ENCODE measurements at regions not wholly inside any gene's neighbourhood (a gene's known extent, or its start where the extent isn't known, plus 50 kb on each side); places are given as distances from the start of the nearest gene placed in this dataset.

DNA sequence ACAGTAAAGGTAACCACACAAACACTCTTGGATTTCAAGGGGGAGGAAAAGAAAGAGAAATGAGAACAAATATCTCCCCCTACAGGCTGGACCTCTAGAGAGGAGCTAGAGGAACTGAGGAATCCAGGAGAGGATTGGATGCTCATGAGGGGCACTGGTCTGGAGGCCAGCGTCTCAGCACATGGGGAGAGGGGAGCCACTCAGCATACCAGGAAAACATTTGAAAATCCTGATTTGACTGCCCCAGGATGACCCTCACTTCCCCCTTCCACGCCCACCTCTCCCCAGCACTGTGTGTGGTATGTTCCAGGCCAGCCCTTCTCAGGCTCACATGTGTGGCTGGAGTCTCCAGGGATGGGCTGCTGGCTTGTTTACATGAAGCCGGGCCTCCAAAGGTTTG is 396.8 kb upstream of the ID2 start:
- no peaks in the 10 kb centered on the region for H3K9me3 Mint-ChIP-seq
- no peak overlapping the region for H3K4me3 Mint-ChIP-seq
- H3K27me3 Mint-ChIP-seq = peaks cover 0 to 12% (median 2%) of the 10 kb centered on the region in 5 donors
- peaks cover 0 to 13% (median 2%) of the 10 kb centered on the region in 4 donors for H3K4me1 Mint-ChIP-seq
- POLR2A ChIA-PET = interaction anchor here (0.8 kb wide), 1 partner anchor 8 kb away, joined by 3 read pairs; no protein-coding TSS in a partner anchor
- ATAC-seq (no peak), DNase-seq (no peak)
- no peak overlapping the region for H3K27ac Mint-ChIP-seq
- H3K36me3 Mint-ChIP-seq = peaks cover 0 to 5% (median 0%) of the 10 kb centered on the region in 3 donors

DNA sequence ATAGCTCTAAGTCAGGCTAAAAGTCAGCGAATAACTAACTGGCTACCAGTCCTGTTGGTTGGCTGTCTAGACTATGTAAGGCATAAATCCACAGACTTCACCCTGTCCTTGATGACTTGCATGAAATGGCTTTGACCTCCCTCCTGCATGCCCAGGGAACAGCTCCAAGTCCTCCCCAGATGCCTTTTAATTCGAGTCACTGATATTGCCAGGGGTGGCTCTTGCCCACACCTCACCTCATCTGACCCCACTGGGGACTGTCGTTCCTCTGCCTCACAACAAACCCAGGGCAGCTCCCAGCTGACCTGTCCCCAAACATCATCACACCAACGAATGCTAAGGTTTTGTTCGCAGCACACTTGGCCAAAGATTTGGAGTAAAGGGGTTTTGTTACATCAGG is 396.0 kb upstream of the ID2 start:
- H3K4me3 Mint-ChIP-seq = no peak overlapping the region
- POLR2A ChIA-PET = no interaction called here
- H3K4me1 Mint-ChIP-seq = peaks cover 0 to 13% (median 2%) of the 10 kb centered on the region in 4 donors
- ATAC-seq (no peak), DNase-seq (no peak)
- H3K36me3 Mint-ChIP-seq = peaks cover 0 to 5% (median 0%) of the 10 kb centered on the region in 3 donors
- peaks cover 0 to 12% (median 2%) of the 10 kb centered on the region in 5 donors for H3K27me3 Mint-ChIP-seq
- no peaks in the 10 kb centered on the region for H3K9me3 Mint-ChIP-seq
- no peak overlapping the region for H3K27ac Mint-ChIP-seq

DNA sequence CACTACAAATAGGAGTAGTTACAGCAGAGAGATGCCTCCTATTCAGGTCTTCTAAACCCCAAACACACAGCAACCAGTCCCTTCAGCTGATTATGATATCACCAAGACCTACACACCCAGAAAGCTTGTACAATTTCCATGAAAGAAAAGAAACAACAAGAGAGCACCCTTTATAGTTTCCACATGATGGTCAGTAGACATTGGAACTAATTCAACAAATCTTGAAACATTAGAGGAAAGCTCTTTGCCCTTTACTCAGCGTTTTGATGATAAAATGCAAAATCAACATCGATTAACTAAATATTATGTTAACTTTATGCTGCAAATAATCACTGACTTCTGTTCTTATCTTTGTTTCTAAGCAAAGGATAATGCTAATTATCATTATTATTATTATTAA is 393.6 kb upstream of the ID2 start:
- Mint-ChIP-seq H3K4me1 (peaks cover 0 to 10% (median 1%) of the 10 kb centered on the region in 4 donors), H3K27ac (no peak overlapping the region), H3K4me3 (no peak overlapping the region), H3K36me3 (peaks cover 0 to 5% (median 0%) of the 10 kb centered on the region in 3 donors), H3K9me3 (no peaks in the 10 kb centered on the region), H3K27me3 (peaks cover 0 to 12% (median 2%) of the 10 kb centered on the region in 5 donors)
- DNase-seq (no peak), ATAC-seq (no peak)
- POLR2A ChIA-PET = no interaction called here

DNA sequence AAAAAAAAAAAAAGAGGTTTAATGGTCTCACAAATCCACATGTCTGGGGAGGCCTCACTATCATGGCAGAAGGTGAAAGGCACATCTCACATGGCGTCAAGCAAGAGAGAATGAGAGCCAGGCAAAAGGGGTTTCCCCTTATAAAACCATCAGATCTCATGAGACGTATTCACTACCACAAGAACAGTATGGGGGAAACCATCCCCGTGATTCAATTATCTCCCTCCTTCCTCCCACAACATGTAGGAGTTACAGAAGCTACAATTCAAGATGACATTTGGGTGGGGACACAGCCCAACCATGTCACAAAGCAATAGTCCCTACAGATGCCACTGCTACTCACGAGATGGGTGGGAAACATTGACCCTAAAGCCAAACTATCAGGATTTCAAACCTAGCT is 392.7 kb upstream of the ID2 start:
- DNase-seq (no peak), ATAC-seq (no peak)
- no peaks in the 10 kb centered on the region for H3K9me3 Mint-ChIP-seq
- POLR2A ChIA-PET = no interaction called here
- peaks cover 0 to 5% (median 0%) of the 10 kb centered on the region in 3 donors for H3K36me3 Mint-ChIP-seq
- peaks cover 0 to 3% (median under 1%) of the 10 kb centered on the region in 4 donors for H3K4me1 Mint-ChIP-seq
- peak overlapping the region in 1 of 10 donors; percentile 27 for H3K27ac Mint-ChIP-seq
- no peak overlapping the region for H3K4me3 Mint-ChIP-seq
- peaks cover 0 to 12% (median 2%) of the 10 kb centered on the region in 5 donors for H3K27me3 Mint-ChIP-seq

DNA sequence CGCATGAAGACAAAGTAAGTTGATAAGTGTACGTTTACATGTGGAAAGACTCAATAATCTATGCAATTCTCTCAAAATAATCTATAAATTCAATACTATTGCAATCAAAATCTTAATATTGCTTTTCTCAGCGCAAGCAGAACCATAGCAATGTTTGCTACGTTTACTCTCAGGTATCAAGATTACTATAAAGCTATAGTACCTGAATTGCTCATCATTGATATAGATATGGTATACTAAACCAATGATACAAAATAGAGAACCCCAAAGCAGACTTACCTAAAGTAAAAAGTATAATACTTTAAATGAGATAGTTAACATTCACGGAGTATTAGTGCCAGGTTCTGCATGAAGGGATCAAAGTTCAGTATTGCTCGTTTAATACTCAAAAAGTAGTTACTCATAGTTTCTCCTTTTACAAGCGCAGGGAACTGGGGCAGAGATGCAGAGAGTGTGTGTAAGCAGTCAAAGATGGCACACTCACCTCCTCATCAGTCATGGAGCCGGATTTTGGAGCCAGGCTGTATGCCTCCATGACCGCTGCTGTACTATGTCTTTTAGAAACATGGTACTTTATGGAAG is 391.0 kb upstream of the ID2 start:
- Mint-ChIP-seq H3K27me3 (peaks cover 0 to 15% (median 5%) of the 10 kb centered on the region in 5 donors), H3K4me3 (no peak overlapping the region), H3K27ac (no peak overlapping the region), H3K36me3 (peaks cover 0 to 5% (median 0%) of the 10 kb centered on the region in 3 donors), H3K4me1 (no peaks in the 10 kb centered on the region), H3K9me3 (no peaks in the 10 kb centered on the region)
- DNase-seq (no peak), ATAC-seq (no peak)
- POLR2A ChIA-PET = no interaction called here

DNA sequence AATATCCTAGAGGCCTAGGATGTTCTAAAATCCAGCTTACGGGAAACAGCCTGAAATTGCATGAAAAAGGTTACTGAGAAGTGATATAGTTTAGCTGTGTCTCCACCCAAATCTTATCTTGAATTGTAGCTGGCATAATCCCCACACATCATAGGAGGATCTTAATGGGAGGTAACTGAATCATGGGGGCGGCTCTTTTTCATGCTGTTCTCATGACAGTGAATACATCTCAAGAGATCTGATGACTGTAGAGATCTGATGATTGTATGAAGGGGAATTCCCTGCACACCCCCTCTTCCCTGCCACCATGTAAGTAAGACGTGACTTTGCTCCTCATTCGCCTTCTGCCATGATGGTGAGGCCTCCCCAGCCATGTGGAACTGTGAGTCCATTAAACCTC is 385.6 kb upstream of the ID2 start:
- Mint-ChIP-seq H3K9me3 (no peaks in the 10 kb centered on the region), H3K4me1 (peaks cover 6 to 35% (median 14%) of the 10 kb centered on the region in 4 donors), H3K27me3 (peaks cover 0 to 5% (median 0%) of the 10 kb centered on the region in 5 donors), H3K4me3 (no peak overlapping the region), H3K27ac (no peak overlapping the region), H3K36me3 (no peaks in the 10 kb centered on the region)
- ATAC-seq (peak in 1 of 2 donors; percentile 44), DNase-seq (no peak)
- POLR2A ChIA-PET = no interaction called here

DNA sequence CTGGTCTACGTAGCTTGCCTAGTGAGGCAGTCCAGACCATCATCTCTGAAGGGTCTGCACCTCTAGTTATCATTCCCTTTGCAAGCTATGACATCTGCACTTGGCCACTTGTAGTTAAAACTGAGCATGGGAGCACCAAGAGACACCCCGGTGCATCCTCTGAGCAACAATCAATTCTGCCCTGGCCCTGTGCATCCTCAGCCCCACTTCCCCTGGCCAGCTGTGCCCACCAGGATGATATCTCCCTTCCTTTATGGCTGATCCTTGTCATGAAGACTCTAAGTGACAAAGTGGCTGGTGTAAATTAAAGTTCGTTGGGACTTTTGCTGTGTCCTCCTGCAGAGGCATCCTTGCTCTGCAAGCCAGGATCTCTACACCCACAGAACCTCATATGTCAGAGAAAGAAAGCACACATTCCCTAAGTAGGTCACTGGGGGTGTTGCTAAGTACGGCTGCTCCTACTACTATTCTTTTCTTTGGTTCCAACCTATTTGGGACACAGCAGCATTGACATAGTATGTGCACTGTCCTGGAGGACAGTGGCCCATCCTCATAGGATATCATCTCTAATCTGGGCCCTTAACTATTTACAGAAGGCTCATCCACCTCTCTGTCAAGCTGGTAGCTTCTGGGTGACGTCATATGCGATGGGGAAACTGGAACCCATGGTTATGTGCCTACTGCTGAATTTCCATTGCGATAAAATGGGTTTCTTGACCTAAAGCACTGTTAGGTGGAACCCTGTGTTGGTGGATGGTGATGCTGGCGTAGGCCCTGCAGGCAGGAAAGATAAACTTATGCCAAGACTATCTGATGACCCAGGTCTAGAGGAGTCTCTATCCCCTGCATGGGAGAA is 384.3 kb upstream of the ID2 start:
- DNase-seq (no peak), ATAC-seq (no peak)
- POLR2A ChIA-PET = no interaction called here
- Mint-ChIP-seq H3K9me3 (no peaks in the 10 kb centered on the region), H3K4me1 (peaks cover 13 to 48% (median 27%) of the 10 kb centered on the region in 4 donors), H3K36me3 (no peaks in the 10 kb centered on the region), H3K27ac (peak overlapping the region in 1 of 10 donors; percentile 25), H3K27me3 (peaks cover 0 to 4% (median 0%) of the 10 kb centered on the region in 5 donors), H3K4me3 (no peak overlapping the region)

DNA sequence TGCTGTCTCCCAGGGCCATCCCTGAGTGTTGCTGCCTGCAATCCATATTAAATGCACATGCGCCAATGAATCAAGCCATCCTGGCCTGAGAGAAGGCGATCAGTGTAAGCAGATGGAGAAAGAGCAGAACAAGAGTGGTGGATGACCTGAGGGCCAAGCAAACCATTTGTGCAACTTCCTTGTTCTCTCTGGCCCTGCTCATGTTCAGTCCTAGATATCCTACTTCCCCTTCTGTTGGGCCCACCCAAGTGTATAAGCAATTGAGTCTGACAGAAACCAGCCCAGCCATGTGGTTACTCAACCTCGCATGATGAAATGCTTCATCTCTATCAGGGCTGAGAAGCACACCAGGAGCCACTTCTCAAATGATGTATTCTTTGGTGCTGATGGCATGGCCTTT is 383.1 kb upstream of the ID2 start:
- peaks cover 0 to 4% (median 0%) of the 10 kb centered on the region in 9 donors for H3K9me3 Mint-ChIP-seq
- H3K4me3 Mint-ChIP-seq = no peak overlapping the region
- POLR2A ChIA-PET = no interaction called here
- no peaks in the 10 kb centered on the region for H3K36me3 Mint-ChIP-seq
- peaks cover 0 to 4% (median 0%) of the 10 kb centered on the region in 5 donors for H3K27me3 Mint-ChIP-seq
- peaks cover 23 to 60% (median 38%) of the 10 kb centered on the region in 4 donors for H3K4me1 Mint-ChIP-seq
- H3K27ac Mint-ChIP-seq = peak overlapping the region in 1 of 10 donors; percentile 5
- no peak for ATAC-seq
- no peak for DNase-seq

DNA sequence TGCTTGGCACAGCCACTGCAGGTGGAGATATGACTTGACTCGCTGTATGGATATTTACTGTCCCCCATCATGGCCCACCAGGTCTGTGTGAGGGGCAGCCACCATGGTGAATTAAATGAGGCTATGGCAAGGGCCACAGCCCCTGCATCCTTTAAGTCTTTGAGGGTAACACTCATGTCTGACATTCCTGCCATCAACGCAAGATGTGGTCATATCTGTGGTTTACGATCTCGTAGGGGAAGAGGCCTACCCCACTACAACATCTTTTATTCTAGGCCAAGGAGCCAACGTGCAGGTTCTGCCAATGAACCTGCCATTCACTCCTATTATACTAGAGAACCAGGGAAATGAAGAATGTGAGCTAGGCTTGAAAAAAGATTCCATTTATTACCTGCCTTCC is 381.6 kb upstream of the ID2 start:
- POLR2A ChIA-PET = no interaction called here
- no peaks in the 10 kb centered on the region for H3K36me3 Mint-ChIP-seq
- no peak overlapping the region for H3K27ac Mint-ChIP-seq
- peaks cover 28 to 74% (median 52%) of the 10 kb centered on the region in 4 donors for H3K4me1 Mint-ChIP-seq
- ATAC-seq = no peak
- no peaks in the 10 kb centered on the region for H3K27me3 Mint-ChIP-seq
- no peak overlapping the region for H3K4me3 Mint-ChIP-seq
- H3K9me3 Mint-ChIP-seq = peaks cover 0 to 4% (median 0%) of the 10 kb centered on the region in 9 donors
- no peak for DNase-seq

DNA sequence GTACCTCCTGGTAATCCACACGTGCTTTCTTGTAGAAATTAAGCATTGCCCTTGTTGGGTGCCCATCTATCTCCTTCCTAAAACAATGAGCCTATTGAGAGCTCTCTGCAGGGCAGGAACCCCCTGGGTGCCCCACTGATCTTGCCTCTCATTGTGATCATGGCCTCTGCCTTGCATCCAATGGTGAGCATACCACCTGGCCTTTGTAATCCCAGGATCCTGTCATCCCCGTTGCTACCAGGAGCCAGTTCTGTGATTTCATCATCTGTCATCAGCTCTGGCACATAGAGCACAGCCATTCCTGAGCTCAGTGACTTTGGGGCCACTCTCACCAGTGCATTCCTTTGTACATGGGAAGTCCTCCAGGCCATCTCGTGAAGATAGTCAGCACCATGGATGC is 381.0 kb upstream of the ID2 start:
- Mint-ChIP-seq H3K4me1 (peaks cover 30 to 81% (median 55%) of the 10 kb centered on the region in 4 donors), H3K27ac (peak overlapping the region in 3 of 10 donors; percentile 48 to 83 (median 60)), H3K36me3 (no peaks in the 10 kb centered on the region), H3K27me3 (no peaks in the 10 kb centered on the region), H3K4me3 (peak overlapping the region in 3 of 10 donors; percentile 8 to 28 (median 8)), H3K9me3 (peaks cover 0 to 4% (median 0%) of the 10 kb centered on the region in 9 donors)
- POLR2A ChIA-PET = no interaction called here
- ATAC-seq (no peak), DNase-seq (no peak)

DNA sequence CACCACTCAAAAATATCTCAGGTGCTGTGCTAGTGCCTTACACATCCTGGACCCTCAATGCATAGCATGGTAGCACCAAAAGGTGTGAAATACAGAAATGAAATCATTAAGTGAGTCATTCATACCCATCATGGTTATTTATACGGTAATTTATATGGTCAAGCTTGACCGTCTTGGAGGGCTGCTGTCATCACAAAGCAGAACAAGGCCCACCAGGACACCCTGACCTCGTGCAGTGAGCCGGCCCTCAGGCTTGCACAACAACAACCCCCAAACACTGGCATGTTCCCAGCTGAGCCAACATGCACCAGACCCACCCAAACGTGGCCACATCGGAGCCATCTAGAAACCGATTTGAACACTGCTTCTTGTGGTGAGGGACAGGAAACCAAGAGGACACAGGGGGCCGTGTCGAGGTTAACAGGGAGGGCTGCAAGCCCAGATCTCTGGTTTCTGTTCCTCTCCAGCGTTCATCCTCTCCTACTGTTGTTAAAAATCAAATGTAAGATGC is 378.5 kb upstream of the ID2 start:
- Mint-ChIP-seq H3K27ac (peak overlapping the region in 8 of 10 donors; percentile 6 to 87 (median 63)), H3K9me3 (peaks cover 0 to 4% (median 0%) of the 10 kb centered on the region in 9 donors), H3K36me3 (no peaks in the 10 kb centered on the region), H3K4me3 (peak overlapping the region; percentile 51 to 85 (median 74)), H3K4me1 (peaks cover 31 to 90% (median 57%) of the 10 kb centered on the region in 4 donors), H3K27me3 (peaks cover 0 to 7% (median 0%) of the 10 kb centered on the region in 5 donors)
- POLR2A ChIA-PET = no interaction called here
- peak; percentile 97 to 99 for ATAC-seq
- DNase-seq = peak in 9 of 10 donors; percentile 43 to 88 (median 75)

DNA sequence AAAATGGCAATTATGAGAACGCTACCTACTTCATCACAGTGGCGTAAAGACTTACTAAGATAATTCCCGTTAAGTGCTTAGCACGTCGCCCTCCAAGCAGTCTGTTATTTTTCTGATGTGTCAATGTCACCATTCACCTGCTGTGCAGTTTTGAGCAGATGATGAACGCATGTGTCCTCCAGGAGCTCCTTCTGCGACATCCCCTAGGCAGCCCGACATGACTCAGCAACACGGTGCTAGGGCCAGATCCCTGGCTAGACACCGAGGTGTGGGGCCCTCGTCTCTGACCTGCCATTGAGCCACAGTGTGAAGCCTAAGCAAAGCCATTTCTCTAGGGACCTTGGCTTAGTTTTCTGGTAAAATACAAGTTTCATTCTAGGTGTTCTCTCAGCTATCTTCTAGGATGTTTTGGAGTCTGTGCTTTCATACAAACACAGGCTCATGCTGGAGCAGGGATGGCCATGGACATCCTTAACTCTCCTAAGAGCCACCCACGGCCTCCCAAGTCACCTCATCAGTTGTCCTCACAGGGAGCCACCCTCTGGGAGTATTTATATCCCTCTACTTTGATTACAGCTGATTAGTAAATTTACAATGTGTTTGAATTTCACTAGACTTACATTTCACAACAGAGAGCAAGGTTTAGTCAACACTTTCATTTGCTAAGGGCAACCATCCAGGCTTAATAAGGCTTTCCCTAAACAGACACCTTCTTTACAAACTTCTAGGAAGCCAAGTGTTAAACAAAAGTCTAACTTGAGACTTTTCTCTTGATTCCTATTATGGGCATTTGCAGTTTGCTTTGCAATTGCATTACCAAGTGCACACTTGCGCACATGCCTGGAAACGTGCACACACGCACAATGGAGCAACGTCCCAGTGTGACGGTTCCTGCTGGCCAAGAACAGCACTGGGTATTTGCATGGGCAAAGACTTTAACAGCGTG is 376.8 kb upstream of the ID2 start:
- Mint-ChIP-seq H3K36me3 (no peaks in the 10 kb centered on the region), H3K27ac (peak overlapping the region in 1 of 10 donors; percentile 83), H3K4me1 (peaks cover 35 to 92% (median 71%) of the 10 kb centered on the region in 4 donors), H3K9me3 (peaks cover 0 to 4% (median 0%) of the 10 kb centered on the region in 9 donors), H3K27me3 (peaks cover 0 to 14% (median 0%) of the 10 kb centered on the region in 5 donors), H3K4me3 (peak overlapping the region in 2 of 10 donors; percentile 11 to 52)
- POLR2A ChIA-PET = no interaction called here
- no peak for DNase-seq
- no peak for ATAC-seq
